ENCODE measurements at regions not wholly inside any gene's neighbourhood (a gene's known extent, or its start where the extent isn't known, plus 50 kb on each side); places are given as distances from the start of the nearest gene placed in this dataset.

DNA sequence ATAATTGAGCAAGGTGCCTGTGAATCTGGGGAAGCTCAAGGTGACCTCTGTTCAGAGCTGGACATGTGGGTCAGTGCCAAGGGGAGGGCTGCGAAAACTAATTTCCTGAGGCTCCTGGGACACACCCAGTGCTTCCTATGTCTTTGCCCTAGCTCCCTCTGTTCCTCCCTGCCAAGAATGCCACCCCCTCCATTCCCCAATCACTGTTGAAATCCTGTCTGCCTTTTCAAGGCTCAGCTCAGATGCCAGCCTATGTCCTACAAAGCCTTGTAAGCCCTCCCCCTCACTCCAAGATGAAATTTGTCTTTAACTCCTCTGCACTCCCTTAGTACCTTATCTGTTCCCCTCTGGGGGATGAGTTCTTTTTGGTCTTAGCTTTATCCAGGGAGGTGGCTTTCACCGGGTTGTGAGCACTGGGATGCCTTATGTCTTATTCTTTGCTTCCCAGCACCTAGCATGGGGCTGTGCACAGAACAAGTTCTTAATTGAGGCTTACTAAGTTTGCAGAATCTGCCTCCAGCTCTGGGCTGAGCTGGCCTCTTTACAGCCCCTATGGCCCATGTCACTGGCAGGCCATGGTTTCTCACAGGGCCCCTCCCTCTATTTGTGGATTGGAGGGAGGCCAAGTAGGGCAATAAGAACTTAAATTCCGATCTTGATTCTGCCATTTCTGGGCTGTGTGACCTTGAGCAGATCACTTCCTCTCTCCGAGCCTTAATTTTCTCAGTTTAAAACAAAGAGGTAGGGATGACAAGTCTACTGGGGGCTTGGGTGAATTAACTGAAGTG lies 51.5 kb upstream of the EPB41L1 start:
- intact Hi-C loops (cut with DNase I, micrococcal nuclease), result no loop called here
- DNase-seq (peak; percentile 73 to 83), ATAC-seq (peak; percentile 64)

GRCh38 chr20:36104244-36104643 lies 50.3 kb upstream of the EPB41L1 start:
- DNase-seq (no peak), ATAC-seq (no peak)
- intact Hi-C loops (cut with DNase I, micrococcal nuclease), result no loop called here

All from left colon (tissue), 2 donors.